Right atrium auricular region (tissue), 2 donors: ENCODE measurements at regions not wholly inside any gene's neighbourhood (a gene's known extent, or its start where the extent isn't known, plus 50 kb on each side); places are given as distances from the start of the nearest gene placed in this dataset.

Experiments
- DNase-seq: peaks from one replicate; pipeline ENCODE4 v3.0.0-alpha.2; 2019; ENCODE audit warnings: low spot score
- H3K27ac ChIP-seq, 2 donors: fragments of 200-600 bp; sonication (generic); 1 replicate in 1 of 2; 2 replicates in 1 of 2; pipeline ENCODE4 v1.5.1; 2016 to 2019
- H3K27me3 ChIP-seq, 2 donors: fragments of 200-600 bp; sonication (generic); one replicate each; pipeline versions ENCODE4 v1.5.1 to v1.6.0; 2017 to 2019
- H3K36me3 ChIP-seq: fragments of 200-600 bp; sonication (generic); one replicate; pipeline ENCODE4 v1.5.1; 2016
- H3K4me1 ChIP-seq, 2 donors: fragments of 200-600 bp; sonication (generic); one replicate each; pipeline versions ENCODE4 v1.5.1 to v1.6.0; 2017 to 2019
- H3K4me3 ChIP-seq, 2 donors: fragments of 200-600 bp; sonication (generic); 1 replicate in 1 of 2; 2 replicates in 1 of 2; pipeline ENCODE4 v1.5.1; 2017 to 2019; ENCODE audit warnings: mild to moderate bottlenecking in 1 of 2, moderate library complexity in 1 of 2
- H3K9me3 ChIP-seq, 2 donors: fragments of 200-600 bp; sonication (generic); one replicate each; pipeline ENCODE4 v1.5.1; 2019
- TF ChIP-seq, protein P1 (sequence below), 2 donors: fragments of 200-600 bp; sonication (generic); IDR thresholded peaks; one replicate each; pipeline ENCODE4 v1.5.1; 2019; ENCODE audit warnings: antibody characterized with exemption in 2 of 2

DNA sequence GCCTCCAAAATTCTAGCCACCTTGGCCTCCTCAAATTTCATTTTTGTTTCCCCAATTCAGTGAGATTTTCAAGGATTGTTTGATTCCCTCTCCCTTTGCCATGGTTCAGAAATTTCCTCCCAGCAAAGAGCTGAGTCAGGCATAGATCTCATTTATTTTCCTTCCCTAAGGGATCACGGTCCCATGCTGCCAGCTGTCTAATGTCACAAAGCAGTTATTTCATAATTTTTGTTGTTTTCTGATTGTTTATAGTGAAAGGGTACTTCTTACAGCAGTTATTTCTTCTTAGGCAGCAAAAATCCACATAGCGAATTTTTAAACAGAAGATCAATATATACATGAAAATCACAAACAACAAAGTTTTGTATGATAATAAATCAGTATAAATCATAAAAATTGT, 470.5 kb upstream of the MAGEB18 start:
- Histone ChIP-seq H3K27ac (no peak overlapping the region), H3K36me3 (no peaks in the 10 kb centered on the region), H3K4me3 (no peak overlapping the region), H3K27me3 (no peaks in the 10 kb centered on the region), H3K9me3 (no peaks in the 10 kb centered on the region), H3K4me1 (no peaks in the 10 kb centered on the region)
- TF ChIP-seq, protein P1, sequence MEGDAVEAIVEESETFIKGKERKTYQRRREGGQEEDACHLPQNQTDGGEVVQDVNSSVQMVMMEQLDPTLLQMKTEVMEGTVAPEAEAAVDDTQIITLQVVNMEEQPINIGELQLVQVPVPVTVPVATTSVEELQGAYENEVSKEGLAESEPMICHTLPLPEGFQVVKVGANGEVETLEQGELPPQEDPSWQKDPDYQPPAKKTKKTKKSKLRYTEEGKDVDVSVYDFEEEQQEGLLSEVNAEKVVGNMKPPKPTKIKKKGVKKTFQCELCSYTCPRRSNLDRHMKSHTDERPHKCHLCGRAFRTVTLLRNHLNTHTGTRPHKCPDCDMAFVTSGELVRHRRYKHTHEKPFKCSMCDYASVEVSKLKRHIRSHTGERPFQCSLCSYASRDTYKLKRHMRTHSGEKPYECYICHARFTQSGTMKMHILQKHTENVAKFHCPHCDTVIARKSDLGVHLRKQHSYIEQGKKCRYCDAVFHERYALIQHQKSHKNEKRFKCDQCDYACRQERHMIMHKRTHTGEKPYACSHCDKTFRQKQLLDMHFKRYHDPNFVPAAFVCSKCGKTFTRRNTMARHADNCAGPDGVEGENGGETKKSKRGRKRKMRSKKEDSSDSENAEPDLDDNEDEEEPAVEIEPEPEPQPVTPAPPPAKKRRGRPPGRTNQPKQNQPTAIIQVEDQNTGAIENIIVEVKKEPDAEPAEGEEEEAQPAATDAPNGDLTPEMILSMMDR (IDR thresholded peaks at IDR 0.05): no peak
- no peak for DNase-seq

DNA sequence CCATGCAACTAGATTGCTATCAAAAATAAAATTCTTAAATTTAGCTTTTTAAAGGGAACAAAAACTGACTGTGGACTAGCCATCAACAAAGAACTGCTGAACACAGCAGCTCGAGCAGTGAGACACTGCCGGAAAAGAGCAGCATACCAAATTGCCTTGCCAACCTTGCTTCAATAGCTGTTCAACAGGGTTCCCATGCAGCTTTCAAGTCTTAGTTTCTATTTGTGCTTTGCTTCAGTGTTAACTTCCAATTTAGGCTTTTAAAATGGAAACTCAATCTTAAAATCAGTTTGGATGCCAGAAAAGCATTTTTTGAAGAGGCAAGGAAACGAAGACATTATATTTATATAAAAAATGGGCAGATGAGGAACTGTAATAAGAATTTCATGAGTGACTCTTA, 463.4 kb upstream of the MAGEB18 start:
- no peak overlapping the region for H3K4me3 ChIP-seq
- TF ChIP-seq, protein P1 (IDR thresholded peaks at IDR 0.05): no peak
- no peak overlapping the region for H3K27ac ChIP-seq
- H3K4me1 ChIP-seq: no peaks in the 10 kb centered on the region
- H3K27me3 ChIP-seq: no peaks in the 10 kb centered on the region
- H3K9me3 ChIP-seq: no peaks in the 10 kb centered on the region
- DNase-seq: no peak
- H3K36me3 ChIP-seq: no peaks in the 10 kb centered on the region

DNA sequence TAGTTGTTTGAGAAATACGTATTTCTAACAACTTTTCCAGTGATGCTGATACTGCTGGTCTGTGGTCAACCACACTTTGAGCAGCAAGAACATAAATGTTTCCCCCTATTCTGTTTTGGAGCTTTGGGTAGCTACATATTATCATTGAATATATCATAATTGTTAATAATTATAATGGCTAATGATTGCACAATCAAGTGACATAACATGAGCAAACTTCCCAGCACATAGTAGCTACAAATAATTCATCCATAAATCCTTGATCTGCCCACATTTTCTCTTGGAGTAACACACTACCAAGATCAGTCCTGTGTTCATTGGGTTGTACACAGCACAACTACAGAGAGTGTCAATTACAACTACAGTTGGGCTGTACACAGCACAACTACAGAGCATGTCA, 436.3 kb upstream of the MAGEB18 start:
- TF ChIP-seq, protein P1 (IDR thresholded peaks at IDR 0.05): no peak
- Histone ChIP-seq H3K4me1 (no peaks in the 10 kb centered on the region), H3K4me3 (no peak overlapping the region), H3K27ac (no peak overlapping the region), H3K9me3 (no peaks in the 10 kb centered on the region), H3K27me3 (no peaks in the 10 kb centered on the region), H3K36me3 (no peaks in the 10 kb centered on the region)
- no peak for DNase-seq

DNA sequence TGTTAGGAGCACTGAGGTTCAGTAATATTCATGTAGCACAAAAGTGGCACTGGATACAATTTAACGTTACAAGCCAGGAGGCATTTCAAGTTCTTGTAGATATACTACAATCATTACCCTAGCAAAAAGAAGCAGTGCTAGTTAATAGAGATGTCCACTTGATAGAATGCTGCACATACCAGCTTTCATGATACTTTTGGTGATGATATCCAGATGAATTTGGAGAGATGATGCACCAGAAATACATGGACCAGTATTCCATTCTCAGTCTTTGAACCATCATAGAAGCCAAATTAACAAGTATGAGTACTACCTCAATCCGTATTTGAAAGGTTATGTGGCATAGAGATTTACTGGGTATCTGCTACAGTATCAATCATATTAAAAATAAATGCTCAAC, 421.0 kb upstream of the MAGEB18 start:
- DNase-seq: no peak
- H3K4me3 ChIP-seq: no peak overlapping the region
- H3K9me3 ChIP-seq: no peaks in the 10 kb centered on the region
- no peaks in the 10 kb centered on the region for H3K36me3 ChIP-seq
- H3K4me1 ChIP-seq: no peaks in the 10 kb centered on the region
- no peaks in the 10 kb centered on the region for H3K27me3 ChIP-seq
- TF ChIP-seq, protein P1 (IDR thresholded peaks at IDR 0.05): no peak
- no peak overlapping the region for H3K27ac ChIP-seq

DNA sequence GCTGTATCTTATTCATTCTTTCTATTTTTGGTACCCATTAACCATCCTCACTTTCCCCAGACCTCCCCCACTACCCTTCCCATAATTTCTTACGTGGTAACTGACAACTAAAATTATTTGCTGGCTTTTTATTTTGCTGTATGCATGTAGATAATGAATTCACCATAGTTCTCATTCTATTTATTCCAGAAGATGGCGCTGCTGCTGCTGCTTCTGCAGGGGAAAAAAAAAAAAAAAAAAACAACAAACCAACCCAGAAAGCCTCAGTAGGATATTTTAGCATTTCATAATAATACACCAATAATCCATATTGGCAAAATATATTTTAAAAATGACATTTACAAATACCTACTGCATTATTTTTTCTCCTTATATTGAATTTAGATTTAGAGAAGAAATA, 416.6 kb upstream of the MAGEB18 start:
- H3K9me3 ChIP-seq: no peaks in the 10 kb centered on the region
- DNase-seq: no peak
- H3K4me3 ChIP-seq: no peak overlapping the region
- no peaks in the 10 kb centered on the region for H3K36me3 ChIP-seq
- no peaks in the 10 kb centered on the region for H3K27me3 ChIP-seq
- no peak overlapping the region for H3K27ac ChIP-seq
- TF ChIP-seq, protein P1 (IDR thresholded peaks at IDR 0.05): peak in 1 of 2 donors; percentile 47
- no peaks in the 10 kb centered on the region for H3K4me1 ChIP-seq

DNA sequence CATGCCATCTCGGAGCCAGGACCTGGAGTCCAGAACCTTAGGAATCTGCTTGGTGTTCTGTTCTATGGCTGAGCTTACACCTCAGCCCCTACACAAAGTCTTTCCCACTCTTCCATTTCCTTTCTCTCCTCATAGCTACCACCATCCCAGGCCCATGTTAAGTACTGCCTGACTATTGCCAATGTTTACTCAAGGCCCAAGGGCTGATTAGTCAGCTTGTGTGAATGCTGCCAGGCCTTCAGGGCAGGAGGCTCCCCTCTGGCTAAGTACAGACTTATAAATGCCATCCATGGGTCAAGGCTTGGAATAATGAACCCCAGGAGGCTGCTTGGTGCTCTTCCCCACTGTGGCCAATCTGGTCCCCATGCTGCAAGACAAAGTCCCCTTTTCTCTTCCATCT, 411.6 kb upstream of the MAGEB18 start:
- DNase-seq: no peak
- TF ChIP-seq, protein P1 (IDR thresholded peaks at IDR 0.05): no peak

More for the DNA sequence above, 411.6 kb upstream of the MAGEB18 start:
- Histone ChIP-seq H3K9me3 (no peaks in the 10 kb centered on the region), H3K4me1 (no peaks in the 10 kb centered on the region), H3K27me3 (no peaks in the 10 kb centered on the region), H3K27ac (no peak overlapping the region), H3K36me3 (no peaks in the 10 kb centered on the region), H3K4me3 (no peak overlapping the region)
